IMR-90 (cell line): ENCODE measurements at regions not wholly inside any gene's neighbourhood (a gene's known extent, or its start where the extent isn't known, plus 50 kb on each side); places are given as distances from the start of the nearest gene placed in this dataset.

Experiments used
- ATAC-seq: fragments of 200-7000 bp; cut with Tn5 transposase; 2 replicates; pipeline ENCODE4 v1.9.1; 2020; ENCODE audit warnings: low read depth, mild to moderate bottlenecking, moderate library complexity
- BruUV-seq: library from RNA; stranded (reverse); fragments of 400-500 nt; replicated peaks from 2 replicates; lab custom pipeline; 2021; lab: Mats Ljungman, UMichigan
- CTCF ChIA-PET: fragments of 300-600 bp; formaldehyde crosslinking; extraction: SDS; loops from one replicate; lab custom pipeline; 2021; ENCODE audit warnings: antibody characterized with exemption; lab: Yijun Ruan, JAX
- POLR2A ChIA-PET: fragments of 300-600 bp; sonication (Branson Sonifier 250); formaldehyde crosslinking; loops from one replicate; lab custom pipeline; 2022; ENCODE audit warnings: antibody characterized with exemption; ENCODE audit not compliant: unreplicated experiment; lab: Charles Lee
- DNase-seq: peaks from one replicate; pipeline ENCODE4 v3.0.0; 2013
- H2AFZ ChIP-seq: replicated peaks from 2 replicates; pipeline ENCODE3; 2013; ENCODE audit warnings: low read length, mild to moderate bottlenecking; ENCODE audit not compliant: poor library complexity
- H2AK5ac ChIP-seq: 2 replicates; pipeline ENCODE4 v1.6.1; 2013; ENCODE audit warnings: low read depth, low read length, inconsistent platforms
- H2AK9ac ChIP-seq: replicated peaks from 2 replicates; pipeline ENCODE3; 2013; ENCODE audit warnings: mild to moderate bottlenecking, low read depth, low read length, moderate library complexity; ENCODE audit not compliant: poor library complexity
- H2BK120ac ChIP-seq: 2 replicates; pipeline ENCODE4 v1.6.1; 2013; ENCODE audit warnings: low read depth, low read length, inconsistent platforms
- H2BK15ac ChIP-seq: 3 replicates; pipeline ENCODE4 v1.6.1; 2013; ENCODE audit warnings: low read depth, low read length, inconsistent platforms
- H2BK20ac ChIP-seq: 2 replicates; pipeline ENCODE4 v1.6.1; 2013; ENCODE audit warnings: low read depth, mild to moderate bottlenecking, inconsistent platforms, low read length, moderate library complexity
- H2BK5ac ChIP-seq: 2 replicates; pipeline ENCODE4 v1.6.1; 2013; ENCODE audit warnings: mild to moderate bottlenecking, low read depth, low read length, inconsistent platforms; ENCODE audit not compliant: poor library complexity, severe bottlenecking
- H3K14ac ChIP-seq: replicated peaks from 2 replicates; pipeline ENCODE4 v1.6.1; 2013; ENCODE audit warnings: low read depth, low read length, inconsistent platforms
- H3K18ac ChIP-seq: 2 replicates; pipeline ENCODE4 v1.6.1; 2013; ENCODE audit warnings: low read depth, low read length, control low read depth
- H3K23ac ChIP-seq: 2 replicates; pipeline ENCODE4 v1.6.1; 2013; ENCODE audit warnings: low read depth, low read length, inconsistent platforms
- H3K27ac ChIP-seq: 2 replicates; pipeline ENCODE4 v1.5.1; 2013; ENCODE audit warnings: mild to moderate bottlenecking, control low read depth, low read length; ENCODE audit not compliant: insufficient read depth
- H3K27me3 ChIP-seq: 2 replicates; pipeline ENCODE4 v1.6.1; 2013; ENCODE audit warnings: low read length; ENCODE audit not compliant: control insufficient read depth, insufficient read depth
- H3K36me3 ChIP-seq: 2 replicates; pipeline ENCODE4 v1.6.1; 2013; ENCODE audit warnings: low read length, mixed read lengths; ENCODE audit not compliant: control insufficient read depth, insufficient read depth
- H3K4ac ChIP-seq: 2 replicates; pipeline ENCODE4 v1.6.1; 2013; ENCODE audit warnings: low read depth, low read length, inconsistent platforms
- H3K4me1 ChIP-seq: 2 replicates; pipeline ENCODE4 v1.6.1; 2013; ENCODE audit warnings: low read length, mixed read lengths; ENCODE audit not compliant: control insufficient read depth, insufficient read depth
- H3K4me2 ChIP-seq: 2 replicates; pipeline ENCODE4 v1.6.1; 2013; ENCODE audit warnings: low read depth, mild to moderate bottlenecking, control low read depth, low read length, moderate library complexity
- H3K4me3 ChIP-seq: 2 replicates; pipeline ENCODE4 v1.5.1; 2013; ENCODE audit warnings: low read depth, mild to moderate bottlenecking, control low read depth, low read length, moderate library complexity; ENCODE audit not compliant: insufficient read depth
- H3K56ac ChIP-seq: 2 replicates; pipeline ENCODE4 v1.6.1; 2013; ENCODE audit warnings: low read length, inconsistent platforms; ENCODE audit not compliant: insufficient read depth; ENCODE audit errors: extremely low read depth
- H3K79me1 ChIP-seq, 2 experiments: 2 replicates each; pipeline ENCODE4 v1.6.1; 2013; ENCODE audit warnings: low read length in 2 of 2, inconsistent platforms in 1 of 2, low read depth in 1 of 2
- H3K9ac ChIP-seq: 2 replicates; pipeline ENCODE4 v1.6.1; 2013; ENCODE audit warnings: low read depth, low read length, control low read depth
- H3K9me1 ChIP-seq: 2 replicates; pipeline ENCODE4 v1.6.1; 2013; ENCODE audit warnings: low read length, inconsistent platforms; ENCODE audit not compliant: insufficient read depth
- H3K9me3 ChIP-seq: 2 replicates; pipeline ENCODE4 v1.6.1; 2013; ENCODE audit warnings: low read length; ENCODE audit not compliant: control insufficient read depth, insufficient read depth
- H4K20me1 ChIP-seq: 2 replicates; pipeline ENCODE4 v1.6.1; 2013; ENCODE audit warnings: low read length, inconsistent platforms; ENCODE audit not compliant: insufficient read depth
- H4K5ac ChIP-seq: 2 replicates; pipeline ENCODE4 v1.6.1; 2013; ENCODE audit warnings: mild to moderate bottlenecking, low read depth, low read length, control low read depth
- H4K8ac ChIP-seq, 2 experiments: 2 replicates each; pipeline ENCODE4 v1.6.1; 2013; ENCODE audit warnings: low read depth in 2 of 2, low read length in 2 of 2, control low read depth in 1 of 2, inconsistent platforms in 1 of 2
- H4K91ac ChIP-seq: 2 replicates; pipeline ENCODE4 v1.6.1; 2013; ENCODE audit warnings: low read depth, low read length, inconsistent platforms; ENCODE audit not compliant: insufficient read depth
- CEBPB ChIP-seq: IDR thresholded peaks from 2 replicates; pipeline ENCODE4 v1.6.1; 2012; ENCODE audit warnings: low read depth, low read length, improper control_type of control experiment
- CTCF ChIP-seq: conservative IDR thresholded peaks from 2 replicates; pipeline ENCODE4 v1.5.1; 2012; ENCODE audit warnings: mild to moderate bottlenecking, low read depth, low read length, improper control_type of control experiment
- FOS ChIP-seq: fragments of 150-350 bp; IDR thresholded peaks from 2 replicates; pipeline ENCODE4 v1.6.1; 2016; ENCODE audit warnings: low read depth, low read length
- MAFK ChIP-seq: IDR thresholded peaks from 2 replicates; pipeline ENCODE4 v1.6.1; 2012; ENCODE audit warnings: low read depth, low read length, improper control_type of control experiment
- MAZ ChIP-seq: IDR thresholded peaks from 2 replicates; pipeline ENCODE4 v1.6.1; 2012; ENCODE audit warnings: low read depth, mild to moderate bottlenecking, low read length, improper control_type of control experiment, moderate library complexity, borderline replicate concordance
- NFE2L2 ChIP-seq: fragments of 150-350 bp; IDR thresholded peaks from 2 replicates; pipeline ENCODE4 v1.6.1; 2016; ENCODE audit warnings: low read depth, mild to moderate bottlenecking, low read length
- POLR2A ChIP-seq: IDR thresholded peaks from 2 replicates; pipeline ENCODE4 v1.6.1; 2012; ENCODE audit warnings: mild to moderate bottlenecking, low read depth, low read length
- RAD21 ChIP-seq: IDR thresholded peaks from 2 replicates; pipeline ENCODE4 v1.6.1; 2012; ENCODE audit warnings: low read length, improper control_type of control experiment
- RFX5 ChIP-seq: IDR thresholded peaks from 2 replicates; pipeline ENCODE4 v1.8.0; 2012; ENCODE audit warnings: low read depth, mild to moderate bottlenecking, low read length, moderate library complexity
- SMC3 ChIP-seq: fragments of 150-350 bp; IDR thresholded peaks from 2 replicates; pipeline ENCODE4 v1.6.1; 2016; ENCODE audit warnings: low read depth, mild to moderate bottlenecking, antibody characterized with exemption, low read length, moderate library complexity
- WGBS, 2 experiments: methylation state at CpG; one replicate each; pipeline versions ENCODE4 v1.1.5 to v1.1.7; 2013; ENCODE audit warnings: missing lambda C conversion rate in 2 of 2; ENCODE audit not compliant: insufficient read length in 1 of 2; ENCODE audit errors: extremely low coverage in 2 of 2; 5-methylcytosine and 5-hydroxymethylcytosine counted together
- dilution Hi-C: fragments of 300-500 bp; cut with HindIII; formaldehyde crosslinking; loops from one replicate; pipeline ENCODE4 v1.14.3; 2018; ENCODE audit warnings: low sequenced_read_pairs; ENCODE audit not compliant: unreplicated experiment
- in situ Hi-C: fragments of 300-500 bp; cut with MboI; formaldehyde crosslinking; loops from 3 replicates; pipeline ENCODE4 v1.14.3; 2019; ENCODE audit warnings: low sequenced_read_pairs, inconsistent platforms, mixed read lengths
- intact Hi-C: fragments of 100-400 bp; cut with micrococcal nuclease; formaldehyde crosslinking; loops from 2 replicates; pipeline ENCODE4 v1.10.0; 2022
- TF ChIP-seq, protein P1 (sequence below): fragments of 150-350 bp; IDR thresholded peaks from 2 replicates; pipeline ENCODE4 v1.6.1; 2017; ENCODE audit warnings: mild to moderate bottlenecking, antibody characterized with exemption, low read length, low read depth
- TF ChIP-seq, protein P2 (sequence below): fragments of 150-350 bp; IDR thresholded peaks from 2 replicates; pipeline ENCODE4 v1.6.1; 2016; ENCODE audit warnings: low read depth, mild to moderate bottlenecking, low read length, moderate library complexity, borderline replicate concordance

DNA sequence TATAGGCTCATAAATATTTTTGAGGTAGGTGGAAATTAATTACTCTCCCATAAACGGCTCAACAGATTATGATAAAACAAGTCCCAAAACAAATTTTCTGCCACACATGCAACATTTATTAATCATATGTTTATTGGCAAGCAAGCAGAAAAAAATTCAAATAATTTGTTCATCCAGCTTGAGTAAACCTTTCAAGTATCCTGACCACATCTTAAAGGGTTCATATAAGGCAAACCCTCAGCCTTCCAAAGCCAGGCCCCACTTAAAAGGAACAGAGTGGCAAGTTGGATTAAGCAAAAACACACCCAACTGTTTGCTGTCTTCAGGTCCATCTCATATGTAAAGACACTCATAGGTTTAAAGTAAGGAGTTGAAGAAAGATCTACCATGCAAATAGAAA is 1042.3 kb downstream of the DIPK2A start:
- Histone ChIP-seq H3K18ac (no peak overlapping the region), H3K4me1 (no peaks in the 10 kb centered on the region), H3K23ac (no peak overlapping the region), H2BK5ac (no peak overlapping the region), H3K4ac (no peak overlapping the region), H3K14ac (no peak overlapping the region), H2AFZ (no peak overlapping the region), H3K36me3 (no peaks in the 10 kb centered on the region), H2AK9ac (no peak overlapping the region), H4K20me1 (no peaks in the 10 kb centered on the region), H3K27me3 (no peaks in the 10 kb centered on the region), H3K27ac (no peak overlapping the region), H4K5ac (no peak overlapping the region), H3K4me2 (no peak overlapping the region), H2BK15ac (no peak overlapping the region), H2BK120ac (no peak overlapping the region), H3K56ac (no peak overlapping the region), H3K9me3 (no peaks in the 10 kb centered on the region; the same call in 1 of the 2 replicates), H4K8ac (no peak overlapping the region), H3K4me3 (no peak overlapping the region), H4K91ac (no peak overlapping the region), H3K9ac (no peak overlapping the region), H3K79me1 (no peaks in the 10 kb centered on the region), H2AK5ac (no peak overlapping the region), H2BK20ac (no peak overlapping the region), H3K9me1 (no peaks in the 10 kb centered on the region)
- intact Hi-C loops, result no loop called here
- ATAC-seq, result no peak
- in situ Hi-C loops, result no loop called here
- ChIA-PET CTCF (no interaction called here), POLR2A (no interaction called here)
- no peak for DNase-seq
- dilution Hi-C loops, result no loop called here
- TF ChIP-seq SMC3 (no peak), RFX5 (no peak), MAFK (no peak), FOS (no peak), MAZ (no peak), NFE2L2 (no peak), RAD21 (no peak), POLR2A (no peak), CTCF (no peak), CEBPB (no peak)
- TF ChIP-seq, protein P1, sequence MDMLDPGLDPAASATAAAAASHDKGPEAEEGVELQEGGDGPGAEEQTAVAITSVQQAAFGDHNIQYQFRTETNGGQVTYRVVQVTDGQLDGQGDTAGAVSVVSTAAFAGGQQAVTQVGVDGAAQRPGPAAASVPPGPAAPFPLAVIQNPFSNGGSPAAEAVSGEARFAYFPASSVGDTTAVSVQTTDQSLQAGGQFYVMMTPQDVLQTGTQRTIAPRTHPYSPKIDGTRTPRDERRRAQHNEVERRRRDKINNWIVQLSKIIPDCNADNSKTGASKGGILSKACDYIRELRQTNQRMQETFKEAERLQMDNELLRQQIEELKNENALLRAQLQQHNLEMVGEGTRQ, result no peak
- TF ChIP-seq, protein P2, sequence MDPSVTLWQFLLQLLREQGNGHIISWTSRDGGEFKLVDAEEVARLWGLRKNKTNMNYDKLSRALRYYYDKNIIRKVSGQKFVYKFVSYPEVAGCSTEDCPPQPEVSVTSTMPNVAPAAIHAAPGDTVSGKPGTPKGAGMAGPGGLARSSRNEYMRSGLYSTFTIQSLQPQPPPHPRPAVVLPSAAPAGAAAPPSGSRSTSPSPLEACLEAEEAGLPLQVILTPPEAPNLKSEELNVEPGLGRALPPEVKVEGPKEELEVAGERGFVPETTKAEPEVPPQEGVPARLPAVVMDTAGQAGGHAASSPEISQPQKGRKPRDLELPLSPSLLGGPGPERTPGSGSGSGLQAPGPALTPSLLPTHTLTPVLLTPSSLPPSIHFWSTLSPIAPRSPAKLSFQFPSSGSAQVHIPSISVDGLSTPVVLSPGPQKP, result no peak
- no CpG with 5 or more reads among the region's 1 CpG for WGBS, 2 experiments
- BruUV-seq, result no TSS peak
